ENCODE measurements at regions not wholly inside any gene's neighbourhood (a gene's known extent, or its start where the extent isn't known, plus 50 kb on each side); places are given as distances from the start of the nearest gene placed in this dataset.

DNA sequence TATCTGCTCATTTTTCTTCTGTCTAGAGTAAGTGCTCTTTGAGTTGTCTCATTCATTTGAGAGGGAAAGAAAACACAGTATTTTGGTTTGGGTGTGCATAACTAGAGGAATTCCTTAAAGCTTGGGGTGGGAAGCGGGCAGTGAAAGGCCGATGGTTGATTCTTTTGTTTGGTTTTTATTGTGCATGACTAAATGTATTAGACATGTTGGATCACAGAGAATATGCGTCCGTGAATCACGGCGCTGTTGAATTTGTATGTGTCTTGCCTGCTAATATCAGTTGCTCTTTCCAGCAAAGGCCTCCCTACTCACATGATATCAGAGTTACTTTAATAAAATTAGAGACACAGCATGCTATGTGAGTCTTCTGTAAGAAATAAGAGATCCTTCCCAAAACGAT is 180.0 kb downstream of the CHD9NB start:
- no peak for FAIRE-seq

DNA sequence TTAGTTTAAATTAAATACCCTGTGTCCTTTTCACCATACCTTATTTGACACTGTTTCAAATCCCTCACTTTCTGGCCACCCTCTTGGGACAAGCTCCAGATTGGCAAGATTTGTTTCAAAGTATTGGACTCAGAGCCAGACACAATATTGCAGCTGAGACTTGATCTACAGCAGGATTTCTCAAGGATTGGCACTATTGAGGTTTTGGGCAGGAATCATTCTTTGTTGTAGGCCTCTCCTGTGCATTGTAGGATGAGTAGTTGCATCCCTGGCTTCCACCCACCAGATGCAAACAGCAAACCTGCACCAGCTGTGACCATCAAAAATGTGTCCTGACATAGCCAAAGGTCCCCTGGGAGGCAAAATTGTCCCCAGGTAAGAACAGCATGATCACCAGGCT is 181.2 kb downstream of the CHD9NB start:
- no peak for FAIRE-seq

DNA sequence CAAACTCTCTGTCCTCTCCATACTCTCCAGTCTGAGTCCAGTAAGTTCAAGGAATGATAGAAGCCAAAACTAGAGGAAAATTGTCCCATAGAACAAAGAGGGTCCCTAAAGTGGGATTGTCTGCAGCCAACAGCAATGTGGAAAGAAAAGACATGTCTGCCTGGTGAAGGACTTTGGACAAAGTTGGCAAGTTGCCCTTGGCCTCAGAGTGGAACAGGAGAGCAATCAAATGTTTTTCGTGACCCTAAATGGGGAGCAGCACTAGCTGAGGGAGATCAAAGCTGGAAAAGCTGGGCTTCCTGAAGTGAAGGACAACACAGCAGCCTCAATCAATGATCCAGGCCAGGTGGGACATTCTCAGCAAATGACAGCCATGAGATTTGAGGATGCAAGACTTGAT is 183.5 kb downstream of the CHD9NB start:
- FAIRE-seq, result no peak

DNA sequence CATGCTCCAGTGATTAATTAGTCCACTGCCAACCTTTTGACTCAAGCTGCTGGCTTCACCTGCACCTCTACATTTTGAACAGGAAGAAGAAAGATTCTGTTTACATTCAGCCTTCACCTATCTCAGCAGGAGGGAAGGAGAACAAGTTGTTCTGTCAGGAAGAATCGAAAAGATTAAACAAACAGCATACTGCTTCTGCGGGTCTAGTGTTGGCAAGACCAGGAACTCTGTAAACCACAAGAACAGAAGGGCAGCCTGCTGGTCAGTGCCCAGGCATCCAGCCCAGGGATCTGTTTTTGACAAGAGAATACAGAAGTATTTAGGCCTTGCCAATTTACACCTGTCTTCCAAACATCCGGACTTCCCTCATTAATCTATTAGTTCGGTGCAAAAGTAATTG is 189.7 kb downstream of the CHD9NB start:
- no peak for FAIRE-seq

DNA sequence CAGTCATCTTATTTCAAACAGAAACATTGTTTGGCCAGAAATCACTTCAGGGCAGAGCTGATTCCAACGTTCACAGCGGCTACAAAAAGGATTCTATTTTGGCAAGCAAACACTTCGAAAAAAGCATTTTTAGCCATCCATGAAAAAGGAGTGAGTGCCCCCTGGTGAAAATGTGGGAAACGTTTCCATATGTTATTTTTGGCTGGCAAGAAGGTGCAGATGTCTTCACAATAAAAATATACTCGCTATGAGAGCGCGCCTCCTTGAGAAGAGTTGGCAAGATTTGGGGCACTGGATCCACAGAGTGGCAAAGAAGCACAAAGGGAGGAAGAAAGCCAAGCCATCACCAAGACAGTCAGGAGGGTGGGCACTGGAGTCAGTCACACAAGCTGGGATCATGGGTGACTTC is 191.1 kb downstream of the CHD9NB start:
- FAIRE-seq, result no peak

DNA sequence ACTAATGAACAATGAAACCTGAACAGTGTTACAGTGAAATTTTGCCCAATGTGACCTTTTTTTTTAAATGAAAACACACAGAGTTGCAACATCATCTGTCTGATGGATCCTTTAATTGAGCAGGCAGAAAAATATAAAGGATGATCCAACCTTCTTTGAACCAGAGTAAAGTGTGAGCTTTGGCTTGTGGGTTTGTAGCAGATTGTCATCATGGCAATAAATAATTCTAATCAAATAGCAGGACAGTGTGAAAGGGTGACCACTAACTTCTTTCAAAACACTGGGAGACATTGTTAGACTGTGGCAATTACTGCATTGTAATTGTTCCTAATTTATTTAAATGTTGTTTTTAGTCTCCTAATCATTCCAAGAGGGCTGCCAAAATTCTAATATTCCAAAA is 197.2 kb downstream of the CHD9NB start:
- FAIRE-seq, result no peak

DNA sequence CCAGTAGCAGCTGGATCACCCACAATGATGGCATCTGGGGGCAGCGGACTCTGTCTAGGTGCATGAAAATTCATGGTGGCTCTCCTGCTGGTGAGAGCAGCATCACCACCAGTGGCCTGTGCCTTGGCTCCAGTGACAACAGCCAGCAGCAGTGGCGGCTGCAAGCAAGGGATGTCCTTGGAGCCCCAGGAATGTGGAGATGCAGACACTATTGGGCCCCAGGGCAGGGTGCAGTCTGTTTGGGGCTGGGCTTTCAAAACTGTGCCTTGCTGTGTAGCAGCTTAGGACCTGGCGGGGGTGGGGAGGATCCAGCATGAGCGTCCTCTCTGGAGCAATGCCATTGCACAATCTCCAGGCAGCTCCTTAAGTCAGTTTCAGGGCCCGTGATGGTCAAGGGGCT is 199.7 kb downstream of the CHD9NB start:
- no peak for FAIRE-seq

DNA sequence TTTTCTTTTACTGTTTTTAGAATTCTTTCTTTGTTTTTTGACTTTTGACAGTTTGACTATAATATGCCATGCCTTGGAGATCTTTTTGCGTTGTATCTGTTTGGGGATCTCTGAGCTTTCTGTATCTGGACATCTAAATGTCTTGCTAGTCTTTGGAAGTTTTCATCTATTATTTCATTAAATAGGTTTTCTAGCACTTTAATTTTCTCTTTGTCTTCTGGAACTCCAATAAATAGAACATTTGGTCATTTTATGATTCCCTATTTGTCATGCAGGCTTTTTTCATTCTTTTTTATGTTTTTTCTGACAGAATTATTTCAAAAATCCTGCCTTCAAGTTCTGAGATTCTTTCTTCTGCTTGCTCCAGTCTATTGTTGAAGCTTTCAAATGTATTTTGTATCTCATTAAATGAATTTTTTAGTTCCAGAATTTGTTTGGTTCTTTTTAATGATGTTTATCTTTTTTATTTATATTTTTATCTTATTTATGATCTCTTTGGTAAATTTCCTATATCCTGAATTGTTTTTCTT is 201.4 kb downstream of the CHD9NB start:
- no peak for FAIRE-seq

DNA sequence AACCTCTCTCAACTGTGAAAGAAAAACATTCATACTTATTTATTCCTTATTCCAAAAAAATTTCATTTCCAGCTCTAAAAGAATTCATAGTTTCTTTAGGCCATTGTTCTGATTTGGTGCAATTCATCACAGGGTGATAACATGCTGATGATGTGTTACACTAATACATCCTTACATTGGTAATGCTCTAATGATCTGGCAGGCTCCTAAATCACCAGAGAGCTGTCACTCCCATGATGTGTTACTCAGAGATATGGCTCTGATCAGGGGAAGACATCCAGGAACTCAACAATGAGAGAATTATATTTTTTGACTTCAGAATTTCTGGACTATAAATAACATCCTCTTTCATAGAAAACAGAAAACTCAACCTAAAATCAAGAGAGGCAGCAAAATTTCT is 209.3 kb downstream of the CHD9NB start:
- FAIRE-seq, result no peak

DNA sequence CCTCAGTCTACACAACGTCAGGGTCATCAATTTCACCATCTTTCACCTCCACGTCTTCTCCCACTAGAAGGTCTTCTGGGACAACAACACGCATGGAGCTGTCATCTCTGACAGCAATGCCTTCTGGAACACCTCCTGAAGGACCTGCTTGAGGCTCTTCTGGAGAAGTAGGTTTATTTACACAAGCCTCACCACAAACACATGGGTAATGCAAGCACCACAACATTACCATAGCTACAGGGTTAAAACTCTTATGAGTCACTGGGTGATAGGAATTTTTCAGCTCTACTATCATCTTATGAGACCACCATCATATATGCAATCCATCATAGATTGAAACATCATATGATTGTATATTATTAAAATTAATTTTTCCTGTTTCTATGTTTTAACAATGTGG is 215.4 kb downstream of the CHD9NB start:
- FAIRE-seq, result no peak

DNA sequence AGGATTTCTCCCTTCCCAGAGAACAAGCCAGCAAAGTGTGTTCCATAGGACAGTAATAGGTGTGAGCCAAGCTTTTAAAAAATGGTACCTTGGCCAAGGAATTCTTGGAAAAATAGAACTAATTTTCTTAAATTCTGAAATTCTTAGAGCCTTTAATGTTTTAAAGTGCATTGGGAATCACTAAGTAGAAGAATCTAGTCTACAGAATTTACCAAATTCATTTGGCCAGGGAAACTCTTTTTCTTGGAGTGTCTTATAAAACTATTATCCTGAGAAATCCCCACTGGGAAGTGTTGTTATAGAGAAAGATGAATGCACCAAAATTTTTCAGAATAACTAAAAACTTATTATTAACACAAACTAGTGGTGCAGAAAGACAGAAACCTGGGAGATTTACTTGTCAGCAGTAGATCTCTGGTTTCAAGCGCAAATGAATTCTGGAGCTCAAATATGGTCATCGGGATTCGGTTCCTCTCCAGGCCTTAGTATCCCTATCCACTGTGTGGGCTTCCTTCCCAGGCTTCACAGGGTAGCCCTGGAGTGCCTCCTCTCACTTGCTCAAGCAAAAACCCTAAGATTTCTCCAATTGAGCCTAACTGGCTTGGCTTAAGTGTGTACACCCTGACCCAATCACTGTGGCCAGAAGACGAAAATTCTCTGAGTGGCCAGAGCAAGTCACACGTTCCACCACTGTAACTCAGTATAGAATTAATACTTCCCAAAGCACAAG is 217.8 kb downstream of the CHD9NB start:
- no peak for FAIRE-seq

DNA sequence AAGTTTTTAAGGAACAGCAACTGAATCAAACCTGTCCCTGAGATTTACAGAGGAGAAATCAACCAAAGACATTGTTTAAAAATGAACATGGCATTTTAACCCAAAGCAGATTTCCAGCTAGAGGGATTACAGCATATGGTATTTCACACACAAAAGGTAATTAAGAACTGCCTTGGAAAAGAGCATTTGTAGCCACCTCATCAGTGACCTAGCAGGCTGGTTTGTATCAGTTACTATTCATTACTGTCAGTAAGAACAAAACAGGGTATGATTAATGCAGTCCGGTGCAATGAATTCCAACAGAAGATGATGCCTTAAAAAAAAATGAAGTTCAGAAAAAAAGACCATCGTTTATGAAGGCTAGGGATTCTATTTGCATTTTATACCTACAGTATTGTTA is 219.9 kb downstream of the CHD9NB start:
- no peak for FAIRE-seq

DNA sequence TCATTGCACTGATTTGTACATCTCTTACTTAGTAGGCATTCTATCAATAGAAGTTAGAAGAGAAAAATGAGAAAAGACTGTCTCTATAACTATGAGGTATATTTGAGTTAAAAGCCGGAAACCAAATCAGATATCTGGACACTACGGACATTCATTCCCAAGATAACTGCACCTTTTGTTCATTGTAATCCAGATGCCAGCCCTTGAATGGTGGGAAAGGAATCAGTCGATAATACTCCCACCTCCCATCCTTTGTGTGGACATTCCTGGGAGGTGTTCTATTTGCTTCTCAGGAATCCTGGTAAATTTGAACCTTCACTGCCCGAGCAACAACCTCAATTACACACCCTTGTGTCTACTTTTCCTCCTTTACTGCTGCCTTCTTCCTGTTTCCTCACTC is 225.2 kb downstream of the CHD9NB start:
- no peak for FAIRE-seq

DNA sequence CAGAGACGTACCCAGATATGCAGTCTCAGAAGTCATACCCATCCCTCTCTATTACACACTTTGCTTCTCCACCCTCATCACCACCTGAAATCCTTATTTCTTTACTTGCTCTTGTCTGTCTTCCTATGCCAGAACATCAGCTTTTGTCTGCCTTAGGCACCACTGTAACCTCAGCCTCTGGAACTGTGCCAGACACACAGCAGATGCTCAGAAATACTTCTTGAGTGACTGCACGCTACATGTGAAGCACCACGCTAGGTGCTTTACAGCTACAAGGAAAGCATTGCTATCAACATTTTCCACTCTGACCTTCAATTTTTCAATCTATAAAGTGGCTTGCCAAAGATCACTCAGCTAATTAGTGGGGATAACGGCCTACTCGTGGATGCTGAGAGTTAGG is 226.8 kb downstream of the CHD9NB start:
- FAIRE-seq, result no peak

DNA sequence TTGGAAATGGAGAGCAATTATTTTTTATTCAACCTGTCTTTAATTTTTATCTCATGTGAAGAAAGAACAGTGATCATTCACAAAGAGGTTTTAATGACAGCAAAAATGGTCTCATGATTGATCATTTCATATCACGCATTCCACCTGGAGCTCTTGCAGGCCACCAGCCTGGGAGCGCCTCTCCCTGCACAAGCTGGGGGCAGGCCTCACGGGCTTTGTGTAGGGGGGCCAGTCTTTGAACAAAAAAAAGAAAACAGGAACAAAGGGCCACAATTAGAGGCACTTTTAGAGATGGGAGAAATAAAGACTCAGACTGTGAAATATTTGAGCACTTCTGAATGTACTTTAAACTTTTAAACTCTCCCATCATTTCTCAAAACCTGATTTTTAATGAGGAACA is 232.9 kb downstream of the CHD9NB start:
- no peak for FAIRE-seq

DNA sequence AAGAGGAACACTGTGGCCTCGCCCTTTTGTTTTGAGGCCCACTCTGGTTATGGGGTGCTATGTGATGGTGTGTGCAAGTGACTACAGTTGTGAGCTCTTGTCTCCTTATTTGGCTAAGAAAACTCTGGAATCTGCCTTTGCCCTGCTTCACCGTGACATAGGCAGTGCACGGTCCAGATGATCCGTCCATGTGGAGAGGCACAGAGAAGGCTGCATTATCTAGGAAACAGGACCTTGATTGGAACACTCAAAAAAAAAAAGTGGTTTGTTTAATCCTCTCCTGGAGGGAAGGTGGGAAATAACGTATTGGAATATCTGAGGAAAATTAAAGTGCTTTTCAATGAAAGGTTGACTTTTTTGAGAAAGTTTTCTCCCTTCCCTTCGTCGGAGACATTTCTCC is 233.3 kb downstream of the CHD9NB start:
- FAIRE-seq, result no peak

DNA sequence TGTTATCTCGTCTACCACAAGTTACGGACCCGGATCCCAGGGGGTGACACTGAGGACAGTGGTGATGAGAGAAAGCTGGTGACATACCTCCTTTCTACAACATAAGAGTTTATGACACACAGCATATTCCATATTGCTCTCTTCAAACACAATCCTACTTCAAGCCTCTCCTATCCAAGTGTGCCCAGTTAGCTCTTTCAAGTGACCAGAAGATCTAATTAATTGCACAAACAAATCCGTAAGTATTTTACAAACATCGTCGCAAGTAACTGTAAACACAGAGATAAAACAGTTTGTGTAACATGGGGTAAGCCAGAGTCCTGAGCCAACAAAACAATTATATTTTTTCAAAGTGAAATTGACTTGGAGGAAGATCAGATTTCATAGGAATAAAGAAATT is 235.0 kb downstream of the CHD9NB start:
- no peak for FAIRE-seq

DNA sequence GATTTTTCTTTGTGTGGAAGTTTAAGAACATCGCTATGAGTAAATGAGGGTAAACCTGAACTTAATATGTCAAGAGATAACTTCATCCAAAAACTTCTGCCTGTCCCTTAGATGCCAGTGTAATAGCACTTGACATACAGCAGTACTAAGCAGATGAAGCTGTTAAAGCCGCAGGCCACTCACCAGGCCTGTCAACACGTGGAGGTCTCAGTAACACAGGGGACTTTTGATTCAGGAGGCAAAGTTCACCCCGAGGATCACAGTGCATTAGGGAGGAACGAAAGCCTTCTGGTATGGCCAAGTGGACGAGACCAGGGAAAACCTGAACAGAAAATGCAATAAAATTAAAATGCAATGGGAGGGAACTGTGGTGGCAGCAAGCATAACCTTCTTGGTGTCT is 235.7 kb downstream of the CHD9NB start:
- no peak for FAIRE-seq

DNA sequence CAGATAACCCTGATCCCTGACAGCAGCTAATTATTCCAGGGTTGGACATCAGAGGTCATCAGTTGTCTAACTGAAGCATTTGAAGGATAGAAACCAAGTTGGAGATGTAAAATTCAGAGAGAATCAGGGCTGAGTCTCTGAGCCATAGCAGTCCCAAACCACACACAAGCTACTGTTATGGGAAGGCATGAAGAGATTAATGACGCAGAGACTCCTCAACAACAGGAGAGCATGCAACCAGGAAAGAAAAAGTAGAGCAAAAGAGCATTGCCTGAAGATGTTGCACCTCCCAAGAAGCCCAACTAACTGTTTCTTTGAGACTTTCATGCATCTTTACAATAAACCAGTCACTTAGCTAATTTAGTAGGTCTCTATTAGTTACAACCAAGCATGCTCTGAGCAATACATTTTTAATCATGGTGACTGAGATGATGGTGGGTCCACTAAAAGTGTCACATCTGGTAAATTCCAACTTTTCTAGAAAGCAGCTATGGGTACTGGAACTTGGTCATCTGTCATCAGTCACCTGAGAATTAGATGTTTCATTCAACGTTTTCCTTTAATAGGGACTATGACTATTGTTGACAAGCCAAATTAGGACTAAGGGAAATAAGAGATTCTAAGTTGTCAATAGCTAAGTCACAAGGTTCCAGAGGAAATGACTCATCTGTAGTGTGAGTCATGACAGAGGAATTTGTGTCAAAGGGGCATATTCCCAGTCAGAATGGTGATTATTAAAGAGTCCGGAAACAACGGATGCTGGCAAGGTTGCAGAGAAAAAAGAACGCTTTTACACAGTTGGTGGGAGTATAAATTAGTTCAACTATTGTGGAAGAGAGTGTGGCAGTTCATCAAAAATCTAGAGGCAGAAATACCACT is 239.8 kb downstream of the CHD9NB start:
- FAIRE-seq, result no peak

DNA sequence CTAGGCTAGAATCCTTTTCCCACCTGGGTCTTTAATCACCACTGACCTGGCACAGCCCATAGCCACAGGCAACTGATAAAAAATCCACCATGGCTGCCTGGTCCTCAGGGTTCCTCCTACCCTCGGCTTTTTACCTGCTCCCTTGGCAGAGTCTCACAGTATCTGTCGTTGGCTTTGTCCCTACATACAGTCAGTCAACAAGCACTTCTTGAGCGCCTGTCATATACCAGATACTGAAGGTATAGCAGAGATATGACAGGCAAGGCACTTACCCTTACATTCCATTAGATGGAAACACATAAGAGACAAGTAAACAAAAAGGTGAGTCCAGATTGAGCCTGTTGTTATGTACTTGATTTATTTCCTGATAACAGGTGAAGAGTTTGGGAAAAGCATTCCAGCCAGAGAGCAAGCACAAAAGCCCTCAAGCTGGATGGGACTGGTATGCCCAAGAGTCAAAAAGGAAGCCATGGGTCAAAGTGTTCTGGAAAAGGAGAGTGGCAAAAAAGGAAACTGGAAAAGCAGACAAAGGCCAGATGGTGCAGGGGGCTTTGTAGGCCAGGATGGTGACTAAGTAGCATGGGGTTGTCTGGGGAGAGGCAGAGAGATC is 247.0 kb downstream of the CHD9NB start:
- FAIRE-seq, result no peak

DNA sequence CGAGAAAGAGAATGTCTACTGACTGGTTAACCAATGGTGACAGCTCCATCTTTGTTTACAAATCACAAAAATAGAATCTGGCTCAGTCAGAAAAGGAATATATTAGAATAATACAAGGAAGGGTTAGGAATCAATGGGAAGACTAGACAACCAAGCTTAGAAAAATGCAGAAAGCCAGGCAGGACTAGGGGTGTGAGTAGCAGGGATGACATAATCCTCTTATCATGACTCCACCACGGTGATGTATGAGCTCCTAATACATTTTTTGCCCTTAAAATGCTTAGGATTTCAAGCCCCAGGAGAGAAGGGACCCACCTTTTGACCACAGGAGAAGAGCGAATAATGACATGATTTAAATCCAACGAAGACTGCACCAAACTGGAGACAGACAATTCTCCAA is 252.3 kb downstream of the CHD9NB start:
- no peak for FAIRE-seq

DNA sequence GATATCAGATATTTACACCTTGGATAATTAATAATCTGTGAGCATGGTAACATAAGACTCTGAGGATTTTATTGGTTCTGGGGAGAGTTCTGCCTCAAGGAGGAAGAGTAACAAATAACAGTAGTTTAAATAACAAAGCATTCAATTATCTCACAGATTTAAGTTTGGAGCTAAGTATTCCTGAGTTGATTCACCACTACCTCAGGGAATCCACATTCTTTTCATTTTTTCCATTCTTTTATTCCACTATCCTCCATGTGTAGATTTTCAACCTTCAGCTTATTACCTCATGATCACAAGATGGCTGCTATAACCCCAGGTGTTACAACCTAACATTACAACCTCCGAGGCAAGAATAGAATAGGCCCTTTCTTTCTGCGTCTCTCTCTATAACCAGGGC is 252.2 kb upstream of the TOX3 start:
- FAIRE-seq, result no peak

DNA sequence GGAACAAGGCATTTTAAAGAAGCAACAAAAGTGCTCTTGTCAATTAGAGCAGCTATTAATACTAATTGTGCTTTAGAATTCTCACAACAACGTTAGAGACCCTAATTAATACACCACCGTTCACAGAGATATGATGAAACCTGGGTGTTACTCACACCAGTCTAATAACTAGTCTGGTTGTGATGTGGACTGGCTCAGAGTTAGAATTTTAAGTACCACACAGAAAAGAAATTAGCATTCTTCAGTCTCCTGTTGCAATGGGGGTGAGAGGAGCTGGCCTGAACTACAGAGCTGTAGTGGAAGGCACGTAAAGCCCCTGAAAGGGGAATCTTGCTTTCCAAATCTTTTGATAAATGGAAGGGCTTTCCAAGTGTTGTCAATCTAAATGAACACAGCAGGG is 240.8 kb upstream of the TOX3 start:
- no peak for FAIRE-seq

DNA sequence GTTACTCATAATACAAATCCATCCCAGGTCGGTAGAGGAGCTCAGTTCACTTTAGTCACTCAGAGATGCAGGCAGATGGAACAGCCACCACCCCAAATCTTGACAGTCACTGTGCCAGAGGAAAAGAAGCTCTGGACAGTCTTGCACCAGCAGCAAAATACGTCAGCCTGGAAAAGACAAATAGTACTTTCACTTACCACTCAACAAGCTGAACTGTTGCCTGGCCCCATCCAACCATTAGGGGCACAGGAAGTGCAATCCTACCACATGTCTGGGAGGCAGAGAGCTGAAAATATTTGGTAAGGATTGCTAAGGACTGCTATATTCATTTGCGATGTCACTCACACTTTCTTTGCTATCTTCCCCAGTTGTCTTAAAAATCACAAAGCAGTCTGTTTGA is 239.1 kb upstream of the TOX3 start:
- FAIRE-seq, result no peak
